Endothelial cell of umbilical vein (primary cell): ENCODE measurements at regions not wholly inside any gene's neighbourhood (a gene's known extent, or its start where the extent isn't known, plus 50 kb on each side); places are given as distances from the start of the nearest gene placed in this dataset.

ENCODE experiments used
- BruUV-seq: library from RNA; stranded (reverse); fragments of 400-500 nt; replicated peaks from 2 replicates; lab custom pipeline; 2021; lab: Mats Ljungman, UMichigan
- CTCF ChIA-PET: fragments of 300-600, 350-600 bp; sonication (Branson Sonifier 250); formaldehyde crosslinking; loops from one replicate; lab custom pipeline; 2021; ENCODE audit warnings: antibody characterized with exemption, inconsistent platforms; lab: Charles Lee
- POLR2A ChIA-PET: fragments of 300-600, 350-600 bp; sonication (Branson Sonifier 250); formaldehyde crosslinking; loops from one replicate; lab custom pipeline; 2021; ENCODE audit warnings: antibody characterized with exemption, inconsistent platforms; lab: Charles Lee
- DNase-seq: peaks from one replicate; pipeline ENCODE4 v3.0.0-alpha.2; 2011; ENCODE audit warnings: low read depth, low spot score
- FAIRE-seq: peaks from 2 replicates; lab custom pipeline; 2011; peaks lifted over from hg19 to GRCh38; lab: Jason Lieb, UNC
- H2AFZ ChIP-seq: 2 replicates; pipeline ENCODE4 v1.6.0; 2012; ENCODE audit warnings: low read depth, low read length, control low read depth, inconsistent platforms
- H3K27ac ChIP-seq: 2 replicates; pipeline ENCODE4 v1.5.1; 2011; ENCODE audit warnings: low read depth, mild to moderate bottlenecking, control low read depth, low read length, moderate library complexity; ENCODE audit not compliant: insufficient read depth
- H3K27me3 ChIP-seq, 2 experiments: 2 replicates each; pipeline versions ENCODE4 v1.6.0 to v1.6.1; 2011; ENCODE audit warnings: low read length in 2 of 2, mixed read lengths in 1 of 2; ENCODE audit not compliant: control insufficient read depth in 2 of 2, insufficient read depth in 2 of 2
- H3K36me3 ChIP-seq, 2 experiments: 2 replicates in 1 of 2; 3 replicates in 1 of 2; pipeline ENCODE4 v1.5.1; 2011; ENCODE audit warnings: low read length in 2 of 2, mild to moderate bottlenecking in 1 of 2, moderate library complexity in 1 of 2; ENCODE audit not compliant: control insufficient read depth in 2 of 2, insufficient read depth in 2 of 2; ENCODE audit errors: extremely low read depth in 1 of 2
- H3K4me1 ChIP-seq: 3 replicates; pipeline ENCODE4 v1.5.1; 2011; ENCODE audit warnings: mild to moderate bottlenecking, low read length; ENCODE audit not compliant: control insufficient read depth, insufficient read depth; ENCODE audit errors: extremely low read depth
- H3K4me2 ChIP-seq: 2 replicates; pipeline ENCODE4 v1.6.1; 2011; ENCODE audit warnings: low read length, control low read depth, mixed read lengths; ENCODE audit not compliant: insufficient read depth
- H3K4me3 ChIP-seq, 3 experiments: fragments of 200-600 bp in 1 of 3; sonication (generic), shearing (Covaris generic) in 1 of 3; replicated peaks in 1 of 3; 2 replicates each; pipeline ENCODE4 v1.5.1; 2011 to 2016; ENCODE audit warnings: control low read depth in 3 of 3, low read length in 3 of 3, mild to moderate bottlenecking in 2 of 3, inconsistent platforms in 1 of 3, low read depth in 1 of 3, moderate library complexity in 1 of 3; ENCODE audit not compliant: insufficient read depth in 1 of 3
- H3K79me2 ChIP-seq: 2 replicates; pipeline ENCODE4 v1.6.0; 2012; ENCODE audit warnings: low read length, inconsistent platforms; ENCODE audit not compliant: control insufficient read depth, insufficient read depth
- H3K9ac ChIP-seq: replicated peaks from 2 replicates; pipeline ENCODE3; 2011; ENCODE audit warnings: low read length, control low read depth; ENCODE audit not compliant: insufficient read depth; ENCODE audit errors: extremely low read depth
- H3K9me1 ChIP-seq: replicated peaks from 3 replicates; pipeline ENCODE4 v1.6.0; 2011; ENCODE audit warnings: mild to moderate bottlenecking, low read length; ENCODE audit not compliant: control insufficient read depth, insufficient read depth; ENCODE audit errors: extremely low read depth
- H3K9me3 ChIP-seq: replicated peaks from 2 replicates; pipeline ENCODE4 v1.5.1; 2012; ENCODE audit warnings: low read length, inconsistent platforms; ENCODE audit not compliant: control insufficient read depth, insufficient read depth
- H4K20me1 ChIP-seq: replicated peaks from 2 replicates; pipeline ENCODE3; 2011; ENCODE audit warnings: mild to moderate bottlenecking, low read length; ENCODE audit not compliant: control insufficient read depth, insufficient read depth; ENCODE audit errors: extremely low read depth
- CTCF ChIP-seq, 2 donors: IDR thresholded peaks; 1 replicate in 1 of 2; 2 replicates in 1 of 2; pipeline ENCODE4 v1.5.1; 2011; ENCODE audit warnings: low read length in 2 of 2, mild to moderate bottlenecking in 2 of 2, moderate library complexity in 2 of 2, control low read depth in 1 of 2, inconsistent platforms in 1 of 2, low read depth in 1 of 2; ENCODE audit not compliant: insufficient read depth in 1 of 2; ENCODE audit errors: extremely low read depth in 1 of 2
- EZH2 ChIP-seq: IDR thresholded peaks from 2 replicates; pipeline ENCODE4 v1.6.1; 2012; ENCODE audit warnings: borderline replicate concordance, low read depth, mild to moderate bottlenecking, moderate library complexity, low read length, inconsistent platforms; ENCODE audit not compliant: severe bottlenecking
- FOS ChIP-seq: IDR thresholded peaks from 2 replicates; pipeline ENCODE4 v1.6.1; 2011; ENCODE audit warnings: mild to moderate bottlenecking, low read length, moderate library complexity, borderline replicate concordance; ENCODE audit not compliant: insufficient read depth
- GATA2 ChIP-seq: IDR thresholded peaks from 2 replicates; pipeline ENCODE4 v1.7.0; 2011; ENCODE audit warnings: low read depth, mild to moderate bottlenecking, moderate library complexity, mixed read lengths, low read length; ENCODE audit not compliant: insufficient read length, insufficient read depth
- JUN ChIP-seq: IDR thresholded peaks from 2 replicates; pipeline ENCODE4 v1.6.1; 2011; ENCODE audit warnings: borderline replicate concordance, low read depth; ENCODE audit not compliant: insufficient read length, insufficient read depth
- MYC ChIP-seq: IDR thresholded peaks from one replicate; pipeline ENCODE4 v1.6.1; 2011; ENCODE audit warnings: mild to moderate bottlenecking, low read depth, low read length
- POLR2A ChIP-seq: IDR thresholded peaks from 2 replicates; pipeline ENCODE4 v1.6.1; 2012; ENCODE audit warnings: low read depth, mild to moderate bottlenecking, control low read depth, low read length
- POLR2AphosphoS5 ChIP-seq: IDR thresholded peaks from 2 replicates; pipeline ENCODE4 v1.6.1; 2012; ENCODE audit warnings: low read depth, mild to moderate bottlenecking, control low read depth, low read length, moderate library complexity; ENCODE audit not compliant: insufficient read depth
- dilution Hi-C: fragments of 300-500 bp; cut with MboI; formaldehyde crosslinking; loops from one replicate; pipeline ENCODE4 v1.15.0; 2019; ENCODE audit warnings: low sequenced_read_pairs; ENCODE audit not compliant: extremely low pct_ligation_motif_present
- intact Hi-C: fragments of 100-400 bp; cut with micrococcal nuclease; formaldehyde crosslinking; loops from one replicate; pipeline ENCODE4 v1.10.0; 2022
- TF ChIP-seq, protein P1 (sequence below): IDR thresholded peaks from 2 replicates; pipeline ENCODE4 v1.6.1; 2011; ENCODE audit not compliant: insufficient read depth, insufficient read length

DNA sequence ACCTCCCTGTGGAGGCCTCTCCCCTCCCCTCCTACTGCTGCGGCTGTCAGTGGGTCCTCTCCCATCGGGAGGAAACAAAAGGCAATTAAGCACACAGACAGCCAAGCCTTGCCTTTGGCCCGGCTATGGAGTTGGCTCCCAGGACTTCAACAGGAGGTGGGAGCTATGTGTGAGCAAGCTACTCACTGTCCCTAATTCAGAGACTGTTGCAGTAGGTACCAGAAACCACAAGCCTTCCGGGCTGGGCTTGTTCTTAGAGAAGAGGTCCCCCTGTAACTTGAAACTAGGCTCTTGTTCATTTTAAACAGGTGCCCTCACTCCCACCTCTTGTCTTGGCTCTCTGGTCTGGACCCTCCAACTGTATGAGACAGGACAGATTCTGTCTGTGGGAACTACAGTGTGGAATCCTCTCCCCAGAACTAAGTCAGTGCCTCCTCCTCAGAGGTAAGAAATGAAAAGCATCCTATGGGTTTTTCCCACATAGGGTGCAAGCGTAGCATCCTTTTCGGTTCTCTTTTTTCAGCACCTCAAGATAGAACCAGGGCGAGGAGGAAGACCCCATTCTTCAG lies 561.1 kb downstream of the EBF1 start:
- intact Hi-C loops, result no loop called here
- Histone ChIP-seq H2AFZ (no peak overlapping the region), H3K79me2 (no peaks in the 10 kb centered on the region), H3K27me3 (no peaks in the 10 kb centered on the region), H3K4me2 (no peak overlapping the region), H3K9me1 (no peaks in the 10 kb centered on the region), H3K4me3 (no peak overlapping the region), H3K9me3 (no peaks in the 10 kb centered on the region), H4K20me1 (no peaks in the 10 kb centered on the region), H3K36me3 (no peaks in the 10 kb centered on the region), H3K27ac (no peak overlapping the region), H3K4me1 (no peaks in the 10 kb centered on the region), H3K9ac (no peak overlapping the region)
- no peak for DNase-seq
- TF ChIP-seq JUN (no peak), FOS (no peak), POLR2AphosphoS5 (no peak), POLR2A (no peak), GATA2 (no peak), EZH2 (no peak), MYC (no peak), CTCF (IDR thresholded peaks at IDR 0.05; ENCODE audit: extremely low read depth in 1 of 2, insufficient read depth in 1 of 2, low read depth in 1 of 2, low read length in 2 of 2) (no peak)
- TF ChIP-seq, protein P1, sequence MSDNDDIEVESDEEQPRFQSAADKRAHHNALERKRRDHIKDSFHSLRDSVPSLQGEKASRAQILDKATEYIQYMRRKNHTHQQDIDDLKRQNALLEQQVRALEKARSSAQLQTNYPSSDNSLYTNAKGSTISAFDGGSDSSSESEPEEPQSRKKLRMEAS, result no peak
- ChIA-PET POLR2A (no interaction called here), CTCF (no interaction called here)
- dilution Hi-C loops, result no loop called here
- no peak for FAIRE-seq
- no TSS peak for BruUV-seq
